Choroid plexus epithelial cell (primary cell): ENCODE measurements at regions not wholly inside any gene's neighbourhood (a gene's known extent, or its start where the extent isn't known, plus 50 kb on each side); places are given as distances from the start of the nearest gene placed in this dataset.

Source experiments
- DNase-seq: peaks from one replicate; pipeline ENCODE4 v3.0.0-alpha.2; 2010; ENCODE audit warnings: low read depth
- H3K4me3 ChIP-seq: 2 replicates; pipeline ENCODE4 v1.5.1; 2011; ENCODE audit warnings: low read depth, mild to moderate bottlenecking, control low read depth, low read length, moderate library complexity
- TF ChIP-seq, protein P1 (sequence below): conservative IDR thresholded peaks from 2 replicates; pipeline ENCODE4 v1.5.1; 2011; ENCODE audit warnings: low read depth, mild to moderate bottlenecking, control low read depth, inconsistent platforms, low read length, moderate library complexity

DNA sequence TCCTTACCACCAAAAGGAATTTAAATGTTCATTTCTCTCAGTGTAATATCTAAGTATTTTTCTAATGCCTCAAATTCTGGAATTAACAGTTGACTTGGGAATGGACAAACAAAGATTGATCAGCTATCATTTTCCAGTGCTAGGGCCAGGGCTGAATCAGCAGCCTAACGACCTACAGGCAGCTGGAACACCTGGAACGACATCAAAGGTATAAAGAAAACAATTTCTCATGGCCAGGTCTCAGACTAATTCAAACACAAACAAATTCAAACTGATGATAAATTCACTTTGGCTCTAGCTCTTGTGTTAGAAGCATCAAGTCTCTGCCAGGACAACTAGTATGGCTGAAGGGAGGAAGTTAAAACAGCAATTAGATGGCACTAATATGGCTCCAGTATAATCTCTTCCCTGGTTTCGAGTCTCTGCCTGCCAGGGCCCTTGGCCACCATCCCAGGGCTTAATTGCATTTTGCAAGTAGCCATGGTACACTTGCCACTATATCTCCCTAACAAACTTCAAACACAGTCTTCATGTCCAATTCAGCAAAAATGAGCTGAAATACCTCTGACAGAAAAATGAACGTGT is 70.2 kb upstream of the FSHR start:
- no peak for DNase-seq
- no peak overlapping the region for H3K4me3 ChIP-seq
- TF ChIP-seq, protein P1, sequence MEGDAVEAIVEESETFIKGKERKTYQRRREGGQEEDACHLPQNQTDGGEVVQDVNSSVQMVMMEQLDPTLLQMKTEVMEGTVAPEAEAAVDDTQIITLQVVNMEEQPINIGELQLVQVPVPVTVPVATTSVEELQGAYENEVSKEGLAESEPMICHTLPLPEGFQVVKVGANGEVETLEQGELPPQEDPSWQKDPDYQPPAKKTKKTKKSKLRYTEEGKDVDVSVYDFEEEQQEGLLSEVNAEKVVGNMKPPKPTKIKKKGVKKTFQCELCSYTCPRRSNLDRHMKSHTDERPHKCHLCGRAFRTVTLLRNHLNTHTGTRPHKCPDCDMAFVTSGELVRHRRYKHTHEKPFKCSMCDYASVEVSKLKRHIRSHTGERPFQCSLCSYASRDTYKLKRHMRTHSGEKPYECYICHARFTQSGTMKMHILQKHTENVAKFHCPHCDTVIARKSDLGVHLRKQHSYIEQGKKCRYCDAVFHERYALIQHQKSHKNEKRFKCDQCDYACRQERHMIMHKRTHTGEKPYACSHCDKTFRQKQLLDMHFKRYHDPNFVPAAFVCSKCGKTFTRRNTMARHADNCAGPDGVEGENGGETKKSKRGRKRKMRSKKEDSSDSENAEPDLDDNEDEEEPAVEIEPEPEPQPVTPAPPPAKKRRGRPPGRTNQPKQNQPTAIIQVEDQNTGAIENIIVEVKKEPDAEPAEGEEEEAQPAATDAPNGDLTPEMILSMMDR: no peak

DNA sequence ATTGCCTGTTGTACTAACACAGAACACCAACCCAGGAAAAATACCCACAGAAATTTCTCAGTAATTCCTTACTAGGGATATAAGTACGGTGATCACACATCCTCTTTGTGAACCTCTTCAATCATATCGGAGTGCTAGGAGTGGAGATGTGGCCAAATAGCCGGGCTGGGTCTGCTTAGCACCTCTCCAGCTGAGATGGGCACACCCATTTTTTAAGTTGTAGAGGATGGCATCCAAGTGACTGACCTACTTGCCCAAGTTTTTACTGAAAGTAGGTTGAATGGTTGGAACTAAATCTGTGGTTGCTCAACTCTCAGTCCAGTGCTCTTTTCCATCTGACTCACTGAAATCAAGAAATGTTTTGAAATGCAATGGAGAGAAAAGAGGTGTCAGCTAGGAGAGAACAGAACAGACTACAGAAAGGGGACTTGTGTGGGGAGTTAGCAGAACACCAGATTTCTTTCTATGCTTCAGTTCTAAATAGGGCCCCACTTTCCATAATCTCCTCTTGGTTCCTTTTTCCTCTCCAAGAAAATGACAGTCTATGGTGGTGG is 68.7 kb upstream of the FSHR start:
- TF ChIP-seq, protein P1: no peak
- no peak for DNase-seq
- H3K4me3 ChIP-seq: no peak overlapping the region

DNA sequence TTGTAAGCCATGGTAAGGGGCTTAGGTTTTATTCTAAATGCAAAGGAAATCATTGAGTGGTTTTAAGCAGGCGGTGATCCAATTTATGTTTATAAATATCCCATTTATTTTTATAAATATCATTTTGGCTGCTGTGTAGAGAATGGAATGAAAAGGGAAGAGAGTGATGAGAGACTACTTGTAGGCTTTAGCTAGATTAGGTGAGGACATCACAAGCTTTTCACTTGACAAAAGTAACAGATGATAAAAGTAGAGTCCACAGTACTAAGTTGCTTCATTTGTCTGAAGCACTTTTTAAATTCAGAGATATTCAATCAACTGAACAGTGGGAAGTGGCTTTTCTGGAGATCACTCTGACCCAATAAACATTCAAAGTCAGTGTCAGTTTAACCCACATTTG is 65.4 kb upstream of the FSHR start:
- no peak for DNase-seq
- no peak overlapping the region for H3K4me3 ChIP-seq
- TF ChIP-seq, protein P1: no peak

DNA sequence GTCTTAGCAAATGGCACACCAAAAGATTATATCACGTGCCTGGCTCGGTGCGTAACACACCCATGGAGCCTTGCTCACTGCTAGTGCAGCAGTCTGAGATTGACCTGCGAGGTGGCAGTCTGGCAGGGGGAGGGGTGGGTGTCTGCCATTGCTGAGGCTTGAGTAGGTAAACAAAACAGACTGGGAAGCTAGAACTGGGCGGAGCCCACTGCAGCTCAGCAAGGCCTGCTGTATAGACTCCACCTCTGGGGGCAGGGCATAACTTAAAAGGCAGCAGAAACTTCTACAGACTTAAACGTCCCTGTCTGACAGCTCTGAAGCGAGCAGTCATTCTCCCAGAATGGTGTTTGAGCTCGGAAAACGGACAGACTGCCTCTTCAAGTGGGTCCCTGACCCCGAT is 55.9 kb upstream of the FSHR start:
- no peak overlapping the region for H3K4me3 ChIP-seq
- TF ChIP-seq, protein P1: no peak
- DNase-seq: no peak

DNA sequence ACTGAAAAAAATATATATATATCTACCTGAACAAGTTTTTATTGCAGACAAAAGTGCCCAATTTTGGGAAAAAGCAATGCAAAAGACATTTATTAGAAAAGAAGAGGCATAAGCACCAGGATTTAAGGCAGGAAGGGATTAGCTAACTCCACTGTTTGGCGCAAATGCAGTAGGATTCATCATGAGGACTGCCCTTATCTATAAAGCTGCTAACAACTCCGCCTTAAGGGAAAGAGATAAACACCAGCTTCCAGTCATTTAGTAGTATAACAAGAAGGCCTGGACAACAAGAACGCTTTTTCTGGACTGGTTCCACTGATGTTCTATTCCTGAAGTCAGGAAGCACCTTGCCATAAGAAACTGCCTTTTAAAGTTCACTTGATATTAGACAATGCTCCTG is 52.9 kb upstream of the FSHR start:
- DNase-seq: no peak
- TF ChIP-seq, protein P1: no peak
- no peak overlapping the region for H3K4me3 ChIP-seq
